ENCODE measurements at regions not wholly inside any gene's neighbourhood (a gene's known extent, or its start where the extent isn't known, plus 50 kb on each side); places are given as distances from the start of the nearest gene placed in this dataset.

DNA sequence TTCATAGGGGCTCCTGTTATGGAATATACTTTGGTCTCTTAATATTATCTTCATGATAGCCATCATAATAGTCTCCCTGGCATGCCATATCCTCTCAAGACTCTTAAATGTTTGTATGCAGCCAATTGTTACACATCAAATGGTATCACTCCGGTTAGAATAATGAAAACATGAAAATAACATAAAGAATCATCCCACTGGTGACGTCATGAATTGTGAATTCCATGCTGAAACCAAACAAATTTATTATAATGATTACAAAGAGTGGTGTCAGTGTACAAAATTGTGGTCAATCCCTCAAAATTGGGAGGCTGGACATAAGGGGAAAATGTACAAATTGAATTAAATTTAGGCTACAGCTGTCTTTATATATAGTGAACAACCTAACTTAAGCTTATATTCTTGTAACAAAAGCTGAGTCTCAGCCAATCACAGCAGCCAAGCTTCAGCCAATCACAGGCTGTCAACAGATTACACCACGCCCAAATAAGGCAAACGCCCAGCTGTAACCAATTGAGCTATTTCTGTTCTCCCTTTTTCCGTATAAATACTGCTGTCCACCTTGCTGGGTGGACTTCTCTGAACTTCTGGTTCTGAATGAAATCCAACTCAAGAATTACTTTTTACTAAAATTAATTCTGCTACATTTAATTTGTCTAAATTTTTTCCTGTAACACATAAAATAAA lies 156.1 kb downstream of the CHD9NB start:
- TF ChIP-seq CTCF (IDR thresholded peaks at IDR 0.05 in 2 of 3, conservative IDR thresholded peaks at IDR 0.05 in 1 of 3; ENCODE audit: borderline replicate concordance in 1 of 3, insufficient read depth in 1 of 3, low read depth in 2 of 3, low read length in 2 of 3) (no peak), CEBPB (IDR thresholded peaks at IDR 0.05; ENCODE audit: low read depth) (no peak), MAX (IDR thresholded peaks at IDR 0.05) (no peak), POLR2A (IDR thresholded peaks at IDR 0.05; ENCODE audit: borderline replicate concordance, extremely low read depth, insufficient read depth, insufficient read length) (no peak), POLR2AphosphoS5 (IDR thresholded peaks at IDR 0.05; ENCODE audit: low read depth, low read length) (no peak)
- TF ChIP-seq, protein P1, sequence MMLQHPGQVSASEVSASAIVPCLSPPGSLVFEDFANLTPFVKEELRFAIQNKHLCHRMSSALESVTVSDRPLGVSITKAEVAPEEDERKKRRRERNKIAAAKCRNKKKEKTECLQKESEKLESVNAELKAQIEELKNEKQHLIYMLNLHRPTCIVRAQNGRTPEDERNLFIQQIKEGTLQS (IDR thresholded peaks at IDR 0.05): no peak

Measured in HCT116 (cell line).